HFFc6 (cell line): ENCODE measurements at regions not wholly inside any gene's neighbourhood (a gene's known extent, or its start where the extent isn't known, plus 50 kb on each side); places are given as distances from the start of the nearest gene placed in this dataset.

Source experiments
- DNase-seq: peaks from one replicate; pipeline ENCODE4 v3.0.0-alpha.2; 2018
- H3K27ac Mint-ChIP-seq: 2 replicates; pipeline ENCODE4 v1.8.0; 2020; ENCODE audit warnings: mild to moderate bottlenecking, mixed read lengths
- H3K27me3 Mint-ChIP-seq: 2 replicates; pipeline ENCODE4 v1.8.0; 2021; ENCODE audit warnings: mild to moderate bottlenecking, moderate library complexity, mixed read lengths; ENCODE audit not compliant: insufficient read depth
- H3K36me3 Mint-ChIP-seq: 2 replicates; pipeline ENCODE4 v1.8.0; 2021; ENCODE audit warnings: low read depth, mixed read lengths
- H3K4me1 Mint-ChIP-seq: 2 replicates; pipeline ENCODE4 v1.8.0; 2020; ENCODE audit warnings: low read depth, mixed read lengths
- H3K4me3 Mint-ChIP-seq: 2 replicates; pipeline ENCODE4 v1.8.0; 2020; ENCODE audit warnings: mild to moderate bottlenecking, moderate library complexity, mixed read lengths
- H3K9me3 Mint-ChIP-seq: 2 replicates; pipeline ENCODE4 v1.8.0; 2020; ENCODE audit warnings: mild to moderate bottlenecking, mixed read lengths
- TF ChIP-seq, protein P1 (sequence below): fragments of 200-600 bp; sonication (generic); IDR thresholded peaks from 2 replicates; pipeline ENCODE4 v1.5.0; 2021; ENCODE audit warnings: antibody characterized with exemption, mild to moderate bottlenecking

GRCh38 chr7:41013117-41013516 is 689.8 kb downstream of the INHBA start:
- H3K36me3 Mint-ChIP-seq = no peaks in the 10 kb centered on the region; the same call in 1 of the 2 replicates
- DNase-seq = no peak
- H3K27ac Mint-ChIP-seq = no peak overlapping the region
- H3K9me3 Mint-ChIP-seq = no peaks in the 10 kb centered on the region
- no peak overlapping the region for H3K4me3 Mint-ChIP-seq
- H3K4me1 Mint-ChIP-seq = peaks cover 23% of the 10 kb centered on the region
- TF ChIP-seq, protein P1, sequence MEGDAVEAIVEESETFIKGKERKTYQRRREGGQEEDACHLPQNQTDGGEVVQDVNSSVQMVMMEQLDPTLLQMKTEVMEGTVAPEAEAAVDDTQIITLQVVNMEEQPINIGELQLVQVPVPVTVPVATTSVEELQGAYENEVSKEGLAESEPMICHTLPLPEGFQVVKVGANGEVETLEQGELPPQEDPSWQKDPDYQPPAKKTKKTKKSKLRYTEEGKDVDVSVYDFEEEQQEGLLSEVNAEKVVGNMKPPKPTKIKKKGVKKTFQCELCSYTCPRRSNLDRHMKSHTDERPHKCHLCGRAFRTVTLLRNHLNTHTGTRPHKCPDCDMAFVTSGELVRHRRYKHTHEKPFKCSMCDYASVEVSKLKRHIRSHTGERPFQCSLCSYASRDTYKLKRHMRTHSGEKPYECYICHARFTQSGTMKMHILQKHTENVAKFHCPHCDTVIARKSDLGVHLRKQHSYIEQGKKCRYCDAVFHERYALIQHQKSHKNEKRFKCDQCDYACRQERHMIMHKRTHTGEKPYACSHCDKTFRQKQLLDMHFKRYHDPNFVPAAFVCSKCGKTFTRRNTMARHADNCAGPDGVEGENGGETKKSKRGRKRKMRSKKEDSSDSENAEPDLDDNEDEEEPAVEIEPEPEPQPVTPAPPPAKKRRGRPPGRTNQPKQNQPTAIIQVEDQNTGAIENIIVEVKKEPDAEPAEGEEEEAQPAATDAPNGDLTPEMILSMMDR = no peak
- H3K27me3 Mint-ChIP-seq = peaks cover 2% of the 10 kb centered on the region; the same call in 1 of the 2 replicates

GRCh38 chr7:41012041-41012440 is 690.8 kb downstream of the INHBA start:
- H3K36me3 Mint-ChIP-seq = no peaks in the 10 kb centered on the region; the same call in 1 of the 2 replicates
- TF ChIP-seq, protein P1 = no peak
- no peaks in the 10 kb centered on the region for H3K9me3 Mint-ChIP-seq
- peaks cover 2% of the 10 kb centered on the region; the same call in 1 of the 2 replicates for H3K27me3 Mint-ChIP-seq
- H3K4me3 Mint-ChIP-seq = no peak overlapping the region
- no peak for DNase-seq
- H3K4me1 Mint-ChIP-seq = peaks cover 30% of the 10 kb centered on the region
- H3K27ac Mint-ChIP-seq = no peak overlapping the region

GRCh38 chr7:41010967-41011366 is 691.9 kb downstream of the INHBA start:
- DNase-seq = peak; percentile 12
- TF ChIP-seq, protein P1 = no peak
- Mint-ChIP-seq H3K36me3 (no peaks in the 10 kb centered on the region; the same call in 1 of the 2 replicates), H3K27me3 (peaks cover 2% of the 10 kb centered on the region; the same call in 1 of the 2 replicates), H3K4me3 (no peak overlapping the region), H3K4me1 (peaks cover 41% of the 10 kb centered on the region), H3K27ac (peak overlapping the region; percentile 10; the same call in 1 of the 2 replicates), H3K9me3 (no peaks in the 10 kb centered on the region)

DNA sequence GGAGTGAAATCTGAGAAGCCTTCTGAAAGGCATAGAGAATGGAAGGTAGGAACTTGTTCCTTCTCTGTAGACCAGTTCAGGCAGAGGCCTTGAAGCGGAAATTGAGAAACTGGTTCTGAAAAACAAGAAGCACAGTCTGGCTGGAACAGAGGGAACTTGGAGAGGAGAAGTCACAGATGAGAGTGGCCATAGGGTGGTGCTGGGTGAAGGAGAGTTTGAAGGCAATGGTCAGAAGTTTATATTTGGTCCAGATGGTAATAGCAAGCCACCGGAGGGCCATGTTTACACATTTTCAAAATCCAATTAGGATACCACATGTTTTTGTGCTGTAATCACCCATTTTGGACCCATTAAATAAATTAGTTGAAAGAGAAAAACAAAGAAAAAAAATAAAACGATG is 692.5 kb downstream of the INHBA start:
- peaks cover 2% of the 10 kb centered on the region; the same call in 1 of the 2 replicates for H3K27me3 Mint-ChIP-seq
- DNase-seq = no peak
- H3K4me3 Mint-ChIP-seq = no peak overlapping the region
- TF ChIP-seq, protein P1 = no peak; the same call in 1 of the 2 replicates
- H3K9me3 Mint-ChIP-seq = no peaks in the 10 kb centered on the region
- H3K36me3 Mint-ChIP-seq = no peaks in the 10 kb centered on the region; the same call in 1 of the 2 replicates
- H3K4me1 Mint-ChIP-seq = peaks cover 46% of the 10 kb centered on the region
- peak overlapping the region; percentile 23 for H3K27ac Mint-ChIP-seq

- TF ChIP-seq, protein P1 = no peak
- H3K4me3 Mint-ChIP-seq = no peak overlapping the region
- H3K36me3 Mint-ChIP-seq = no peaks in the 10 kb centered on the region; the same call in 1 of the 2 replicates
- peaks cover 63% of the 10 kb centered on the region for H3K4me1 Mint-ChIP-seq
- no peaks in the 10 kb centered on the region for H3K27me3 Mint-ChIP-seq
- H3K9me3 Mint-ChIP-seq = no peaks in the 10 kb centered on the region
- H3K27ac Mint-ChIP-seq = no peak overlapping the region
- DNase-seq = no peak
These were observed 695.1 kb downstream of the INHBA start for GRCh38 chr7:41007811-41008210.

- H3K27me3 Mint-ChIP-seq = no peaks in the 10 kb centered on the region
These were observed 695.5 kb downstream of the INHBA start for GRCh38 chr7:41007351-41007751.

More at GRCh38 chr7:41007351-41007751, 695.5 kb downstream of the INHBA start:
- Mint-ChIP-seq H3K4me3 (no peak overlapping the region), H3K36me3 (no peaks in the 10 kb centered on the region; the same call in 1 of the 2 replicates), H3K4me1 (peaks cover 63% of the 10 kb centered on the region), H3K27ac (no peak overlapping the region), H3K9me3 (no peaks in the 10 kb centered on the region)
- TF ChIP-seq, protein P1 = no peak
- no peak for DNase-seq
